Calu3 (cell line): ENCODE measurements at regions not wholly inside any gene's neighbourhood (a gene's known extent, or its start where the extent isn't known, plus 50 kb on each side); places are given as distances from the start of the nearest gene placed in this dataset.
A peak's percentile ranks its signal among the peaks of the same experiment; 100 is the strongest.

ENCODE experiments used
- BruUV-seq: library from RNA; stranded (reverse); fragments of 400-500 nt; replicated peaks from 2 replicates; lab custom pipeline; 2021; lab: Mats Ljungman, UMichigan
- CTCF ChIA-PET: fragments of 300-600 bp; sonication (Branson Sonifier 250); formaldehyde crosslinking; loops from one replicate; lab custom pipeline; 2022; ENCODE audit warnings: antibody characterized with exemption; lab: Charles Lee
- DNase-seq: peaks from one replicate; pipeline ENCODE4 v3.0.0; 2022
- H3K27ac Mint-ChIP-seq: one replicate; pipeline ENCODE4 v1.8.0; 2022; ENCODE audit warnings: mixed read lengths; ENCODE audit not compliant: unreplicated experiment
- H3K27me3 Mint-ChIP-seq: one replicate; pipeline ENCODE4 v1.8.0; 2022; ENCODE audit warnings: mixed read lengths; ENCODE audit not compliant: unreplicated experiment
- H3K36me3 Mint-ChIP-seq: one replicate; pipeline ENCODE4 v1.8.0; 2022; ENCODE audit warnings: mild to moderate bottlenecking, moderate library complexity, mixed read lengths; ENCODE audit not compliant: insufficient read depth, unreplicated experiment
- H3K4me1 Mint-ChIP-seq: one replicate; pipeline ENCODE4 v1.8.0; 2022; ENCODE audit warnings: mild to moderate bottlenecking, low read depth, mixed read lengths; ENCODE audit not compliant: unreplicated experiment
- H3K4me3 Mint-ChIP-seq: one replicate; pipeline ENCODE4 v1.8.0; 2022; ENCODE audit warnings: mild to moderate bottlenecking, low read depth, moderate library complexity, mixed read lengths; ENCODE audit not compliant: unreplicated experiment
- H3K9me3 Mint-ChIP-seq: one replicate; pipeline ENCODE4 v1.8.0; 2022; ENCODE audit warnings: low read depth, mixed read lengths; ENCODE audit not compliant: unreplicated experiment
- intact Hi-C: fragments of 100-400 bp; cut with micrococcal nuclease; formaldehyde crosslinking; loops from one replicate; pipeline ENCODE4 v1.10.0; 2022; ENCODE audit not compliant: unreplicated experiment
- TF ChIP-seq, protein P1 (sequence below): fragments of 200-600 bp; IDR thresholded peaks from one replicate; pipeline ENCODE4 v1.8.0; 2022; ENCODE audit warnings: antibody characterized with exemption; ENCODE audit not compliant: unreplicated experiment

DNA sequence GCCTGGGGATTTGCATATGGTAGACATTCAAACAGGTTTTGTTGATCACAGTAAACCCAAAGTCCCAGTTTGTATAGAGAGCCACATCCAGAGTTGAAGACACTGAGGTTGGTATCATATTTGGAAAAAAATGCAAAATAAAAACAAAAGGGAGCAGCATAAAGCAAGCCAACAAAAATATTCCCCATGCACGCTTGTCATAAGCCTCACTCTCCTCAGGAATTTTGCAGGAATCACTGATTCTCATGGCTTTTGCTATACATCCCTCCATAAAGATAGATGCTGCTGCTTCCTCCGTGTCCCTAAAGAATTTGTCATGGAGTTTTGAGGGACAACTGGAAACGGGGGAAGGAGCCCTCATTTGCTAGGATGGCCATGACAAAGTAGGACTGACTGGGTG, 108.8 kb upstream of the TCF4 start:
- Mint-ChIP-seq H3K4me1 (no peaks in the 10 kb centered on the region), H3K27me3 (no peaks in the 10 kb centered on the region), H3K36me3 (no peaks in the 10 kb centered on the region), H3K4me3 (no peak overlapping the region), H3K9me3 (no peaks in the 10 kb centered on the region), H3K27ac (no peak overlapping the region)
- BruUV-seq: no TSS peak
- no peak for DNase-seq
- TF ChIP-seq, protein P1, sequence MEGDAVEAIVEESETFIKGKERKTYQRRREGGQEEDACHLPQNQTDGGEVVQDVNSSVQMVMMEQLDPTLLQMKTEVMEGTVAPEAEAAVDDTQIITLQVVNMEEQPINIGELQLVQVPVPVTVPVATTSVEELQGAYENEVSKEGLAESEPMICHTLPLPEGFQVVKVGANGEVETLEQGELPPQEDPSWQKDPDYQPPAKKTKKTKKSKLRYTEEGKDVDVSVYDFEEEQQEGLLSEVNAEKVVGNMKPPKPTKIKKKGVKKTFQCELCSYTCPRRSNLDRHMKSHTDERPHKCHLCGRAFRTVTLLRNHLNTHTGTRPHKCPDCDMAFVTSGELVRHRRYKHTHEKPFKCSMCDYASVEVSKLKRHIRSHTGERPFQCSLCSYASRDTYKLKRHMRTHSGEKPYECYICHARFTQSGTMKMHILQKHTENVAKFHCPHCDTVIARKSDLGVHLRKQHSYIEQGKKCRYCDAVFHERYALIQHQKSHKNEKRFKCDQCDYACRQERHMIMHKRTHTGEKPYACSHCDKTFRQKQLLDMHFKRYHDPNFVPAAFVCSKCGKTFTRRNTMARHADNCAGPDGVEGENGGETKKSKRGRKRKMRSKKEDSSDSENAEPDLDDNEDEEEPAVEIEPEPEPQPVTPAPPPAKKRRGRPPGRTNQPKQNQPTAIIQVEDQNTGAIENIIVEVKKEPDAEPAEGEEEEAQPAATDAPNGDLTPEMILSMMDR: no peak
- intact Hi-C loops: no loop called here
- CTCF ChIA-PET: no interaction called here

DNA sequence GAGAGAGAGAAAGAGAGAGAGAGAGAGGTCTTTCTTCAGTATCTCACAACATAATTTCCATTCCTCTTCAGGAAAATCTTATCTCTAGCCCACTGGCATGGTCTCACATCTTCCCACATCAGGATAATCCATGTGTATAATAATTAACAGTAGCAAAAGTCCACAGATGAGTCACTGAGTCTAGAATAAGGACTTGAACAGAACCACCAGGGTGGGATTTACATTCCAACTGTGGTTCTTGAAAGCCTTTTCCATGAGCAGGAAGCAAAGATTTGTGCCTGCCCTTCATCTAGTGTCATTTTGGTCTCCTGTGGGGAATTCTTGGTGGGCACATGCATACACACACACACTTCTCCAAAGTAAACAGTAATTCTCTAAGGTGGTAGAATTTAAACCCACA, 107.1 kb upstream of the TCF4 start:
- intact Hi-C loops: no loop called here
- TF ChIP-seq, protein P1: no peak
- no TSS peak for BruUV-seq
- no peaks in the 10 kb centered on the region for H3K4me1 Mint-ChIP-seq
- DNase-seq: no peak
- CTCF ChIA-PET: no interaction called here
- H3K36me3 Mint-ChIP-seq: no peaks in the 10 kb centered on the region
- H3K27me3 Mint-ChIP-seq: no peaks in the 10 kb centered on the region
- no peak overlapping the region for H3K27ac Mint-ChIP-seq
- H3K9me3 Mint-ChIP-seq: no peaks in the 10 kb centered on the region
- no peak overlapping the region for H3K4me3 Mint-ChIP-seq

DNA sequence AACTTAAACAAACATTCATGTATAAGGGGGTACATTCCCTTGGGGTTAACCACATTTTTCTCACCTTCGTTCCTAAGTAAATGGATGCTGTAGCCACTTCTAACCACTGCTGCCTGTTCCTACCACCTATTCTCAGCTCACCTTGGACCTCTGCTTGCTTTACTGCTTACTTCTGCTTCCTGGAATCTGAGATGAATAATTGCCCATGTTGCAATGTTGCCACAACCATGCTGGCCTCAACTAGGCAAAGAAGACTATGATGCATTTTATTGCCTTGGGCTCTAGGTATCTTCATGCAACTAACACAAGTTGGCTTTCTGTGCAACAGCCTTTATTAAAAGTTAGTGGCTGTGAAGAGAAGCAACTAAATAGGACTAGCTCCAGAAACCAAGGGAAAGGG, 106.3 kb upstream of the TCF4 start:
- no peaks in the 10 kb centered on the region for H3K27me3 Mint-ChIP-seq
- CTCF ChIA-PET: no interaction called here
- no peak overlapping the region for H3K4me3 Mint-ChIP-seq
- TF ChIP-seq, protein P1: no peak
- H3K4me1 Mint-ChIP-seq: no peaks in the 10 kb centered on the region
- DNase-seq: no peak
- BruUV-seq: no TSS peak
- no peaks in the 10 kb centered on the region for H3K9me3 Mint-ChIP-seq
- intact Hi-C loops: no loop called here
- no peak overlapping the region for H3K27ac Mint-ChIP-seq
- no peaks in the 10 kb centered on the region for H3K36me3 Mint-ChIP-seq

DNA sequence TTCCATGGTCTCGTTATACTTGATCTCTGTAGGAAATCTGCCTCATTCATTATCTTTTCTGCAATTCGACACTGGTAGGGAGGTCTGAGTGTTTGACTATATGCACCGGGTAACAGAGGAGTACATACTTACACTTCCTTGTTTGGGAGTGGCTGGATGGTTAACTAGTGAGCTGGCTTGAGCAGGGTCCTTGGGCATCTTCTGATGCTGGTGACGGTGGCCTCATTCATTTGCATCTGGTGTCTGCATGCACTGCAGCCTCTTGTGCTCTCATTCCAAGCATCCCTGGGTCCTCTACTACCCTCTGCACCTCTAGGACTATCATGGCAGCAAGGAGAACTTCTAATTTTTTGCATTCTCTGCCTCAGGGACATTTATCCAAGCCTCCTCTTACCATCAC, 100.0 kb upstream of the TCF4 start:
- BruUV-seq: no TSS peak
- TF ChIP-seq, protein P1: no peak
- DNase-seq: peak; percentile 14
- no peak overlapping the region for H3K4me3 Mint-ChIP-seq
- no peaks in the 10 kb centered on the region for H3K4me1 Mint-ChIP-seq
- H3K27me3 Mint-ChIP-seq: no peaks in the 10 kb centered on the region
- no peak overlapping the region for H3K27ac Mint-ChIP-seq
- CTCF ChIA-PET: no interaction called here
- intact Hi-C loops: no loop called here
- peaks cover 3% of the 10 kb centered on the region for H3K9me3 Mint-ChIP-seq
- H3K36me3 Mint-ChIP-seq: no peaks in the 10 kb centered on the region
